Stomach (tissue), 4 donors: ENCODE measurements at regions not wholly inside any gene's neighbourhood (a gene's known extent, or its start where the extent isn't known, plus 50 kb on each side); places are given as distances from the start of the nearest gene placed in this dataset.

Experiments
- CTCF ChIP-seq, 7 experiments: fragments of 450-650 bp in 4 of 7; fragments of 200-600 bp in 3 of 7; sonication (generic) in 3 of 7; IDR thresholded peaks; one replicate each; pipeline ENCODE4 v1.5.1; 2016 to 2019; ENCODE audit warnings: antibody characterized with exemption in 7 of 7, control low read depth in 2 of 7, mild to moderate bottlenecking in 1 of 7
- EP300 ChIP-seq: sonication (generic); formaldehyde crosslinking; IDR thresholded peaks from one replicate; pipeline ENCODE4 v1.6.1; 2017; ENCODE audit warnings: antibody characterized with exemption
- POLR2A ChIP-seq, 4 donors: fragments of 450-650 bp; IDR thresholded peaks; one replicate each; pipeline ENCODE4 v1.6.1; 2016; ENCODE audit warnings: antibody characterized with exemption in 4 of 4, control low read depth in 2 of 4, mild to moderate bottlenecking in 1 of 4, moderate library complexity in 1 of 4
- POLR2AphosphoS5 ChIP-seq, 3 donors: sonication (generic); formaldehyde crosslinking; IDR thresholded peaks; one replicate each; pipeline ENCODE4 v1.6.1; 2016; ENCODE audit warnings: antibody characterized with exemption in 3 of 3

- TF ChIP-seq CTCF (IDR thresholded peaks at IDR 0.05) (peak in 5 of 7 experiments; percentile 68 to 95 (median 90)), POLR2AphosphoS5 (IDR thresholded peaks at IDR 0.05) (peak; percentile 60 to 91 (median 85)), EP300 (no peak), POLR2A (IDR thresholded peaks at IDR 0.05) (no peak)
Observed at GRCh38 chr13:21297914-21298831, 121.7 kb downstream of the MRPL57 start.
